OCI-LY7 (cell line): ENCODE measurements at regions not wholly inside any gene's neighbourhood (a gene's known extent, or its start where the extent isn't known, plus 50 kb on each side); places are given as distances from the start of the nearest gene placed in this dataset.

Experiments used
- EZH2phosphoT487 ChIP-seq: fragments of 200-600 bp; sonication (generic); IDR thresholded peaks from 2 replicates; pipeline ENCODE4 v1.6.1; 2018; ENCODE audit warnings: low read depth, borderline replicate concordance, mild to moderate bottlenecking, mixed run types, antibody characterized with exemption, low read length, moderate library complexity, mixed read lengths
- TF ChIP-seq, protein P1 (sequence below): fragments of 200-600 bp; sonication (generic); conservative IDR thresholded peaks from 2 replicates; pipeline ENCODE4 v1.5.1; 2014; ENCODE audit warnings: mild to moderate bottlenecking, antibody characterized with exemption, low read length, moderate library complexity, mixed read lengths

DNA sequence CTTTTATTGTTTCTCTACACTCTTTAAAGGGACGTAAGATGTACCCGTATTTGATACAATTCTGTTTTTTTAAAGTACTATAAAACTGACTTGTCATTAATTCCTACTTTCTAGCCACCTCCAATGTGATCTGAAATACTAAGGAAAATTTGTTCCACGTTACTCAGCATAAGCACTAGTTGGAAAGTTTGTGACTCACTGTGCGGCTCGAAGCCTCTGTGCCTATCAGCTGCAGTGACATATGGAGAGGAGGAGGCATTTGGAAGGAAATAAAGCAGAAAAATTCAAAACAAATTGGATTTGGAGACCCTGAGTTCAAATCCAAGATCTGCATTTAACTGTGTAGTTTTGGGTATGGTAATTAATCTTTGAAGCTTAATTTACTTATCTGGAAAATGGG is 339.3 kb downstream of the BRINP1 start:
- TF ChIP-seq, protein P1, sequence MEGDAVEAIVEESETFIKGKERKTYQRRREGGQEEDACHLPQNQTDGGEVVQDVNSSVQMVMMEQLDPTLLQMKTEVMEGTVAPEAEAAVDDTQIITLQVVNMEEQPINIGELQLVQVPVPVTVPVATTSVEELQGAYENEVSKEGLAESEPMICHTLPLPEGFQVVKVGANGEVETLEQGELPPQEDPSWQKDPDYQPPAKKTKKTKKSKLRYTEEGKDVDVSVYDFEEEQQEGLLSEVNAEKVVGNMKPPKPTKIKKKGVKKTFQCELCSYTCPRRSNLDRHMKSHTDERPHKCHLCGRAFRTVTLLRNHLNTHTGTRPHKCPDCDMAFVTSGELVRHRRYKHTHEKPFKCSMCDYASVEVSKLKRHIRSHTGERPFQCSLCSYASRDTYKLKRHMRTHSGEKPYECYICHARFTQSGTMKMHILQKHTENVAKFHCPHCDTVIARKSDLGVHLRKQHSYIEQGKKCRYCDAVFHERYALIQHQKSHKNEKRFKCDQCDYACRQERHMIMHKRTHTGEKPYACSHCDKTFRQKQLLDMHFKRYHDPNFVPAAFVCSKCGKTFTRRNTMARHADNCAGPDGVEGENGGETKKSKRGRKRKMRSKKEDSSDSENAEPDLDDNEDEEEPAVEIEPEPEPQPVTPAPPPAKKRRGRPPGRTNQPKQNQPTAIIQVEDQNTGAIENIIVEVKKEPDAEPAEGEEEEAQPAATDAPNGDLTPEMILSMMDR, result no peak
- no peak for TF ChIP-seq EZH2phosphoT487
